HG03039 (cell line): ENCODE measurements at regions not wholly inside any gene's neighbourhood (a gene's known extent, or its start where the extent isn't known, plus 50 kb on each side); places are given as distances from the start of the nearest gene placed in this dataset.
"Not testable (repeated sequence)": the region's sequence is repeated elsewhere in the genome, so short reads cannot be mapped to it uniquely, and the experiment has no call there.

Source experiments
- ATAC-seq: cut with Tn5 transposase; IDR thresholded peaks from one replicate; pipeline ENCODE4 v1.9.1; 2021; ENCODE audit warnings: mild to moderate bottlenecking, moderate library complexity; ENCODE audit not compliant: unreplicated experiment

DNA sequence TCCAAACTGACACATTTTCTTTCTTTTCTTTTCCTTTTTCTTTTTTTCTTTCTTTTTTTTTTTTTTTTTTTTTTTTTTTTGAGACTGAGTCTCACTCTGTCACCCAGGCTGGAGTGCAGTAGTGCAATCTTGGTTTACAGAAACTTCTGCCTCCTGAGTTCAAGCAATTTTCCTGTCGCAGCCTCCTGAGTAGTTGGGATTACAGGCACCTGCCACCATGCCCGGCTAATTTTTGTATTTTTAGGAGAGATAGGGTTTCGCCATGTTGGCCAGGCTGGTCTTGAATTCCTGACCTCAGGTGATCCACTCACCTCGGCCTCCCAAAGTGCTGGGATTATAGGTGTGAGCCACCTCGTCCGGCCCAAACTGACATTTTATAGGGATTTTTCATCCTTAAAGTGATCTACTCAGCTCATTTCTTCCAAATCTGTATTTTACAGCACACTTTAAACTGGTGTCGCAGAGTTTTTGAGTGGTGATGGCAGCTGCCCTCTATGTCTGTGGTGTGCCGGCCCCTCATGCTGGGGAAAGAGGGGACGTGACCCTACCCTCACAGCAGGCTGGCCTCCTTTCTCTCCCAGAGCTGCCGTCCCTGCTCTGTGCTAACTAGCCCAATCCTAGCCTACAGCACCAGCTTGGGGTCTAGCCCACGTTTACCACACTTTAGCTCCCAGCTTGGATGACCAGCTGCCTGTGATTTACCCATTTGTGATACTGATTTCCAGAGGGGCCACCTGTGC, 211.9 kb upstream of the HAAO start:
- ATAC-seq: not testable (repeated sequence)

DNA sequence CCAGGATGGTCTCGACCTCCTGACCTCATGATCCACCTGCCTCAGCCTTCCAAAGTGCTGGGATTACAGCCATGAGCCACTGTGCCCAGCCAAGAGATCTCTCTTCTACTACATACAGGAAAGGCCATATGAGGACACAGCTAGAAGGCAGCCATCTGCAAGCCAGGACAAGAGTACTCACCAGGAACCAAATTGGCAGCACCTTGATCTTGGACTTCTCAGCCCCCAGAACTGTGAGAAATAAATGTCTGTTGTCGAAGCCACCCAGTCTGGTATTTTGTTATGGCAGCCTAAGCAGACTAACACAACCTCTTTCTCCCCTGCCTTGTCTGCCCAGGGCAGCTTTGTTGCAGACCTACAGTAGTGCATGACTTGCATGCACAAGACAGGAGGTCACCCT, 211.3 kb upstream of the HAAO start:
- no peak for ATAC-seq

GRCh38 chr2:43001787-43002468, 209.5 kb upstream of the HAAO start:
- no peak for ATAC-seq

DNA sequence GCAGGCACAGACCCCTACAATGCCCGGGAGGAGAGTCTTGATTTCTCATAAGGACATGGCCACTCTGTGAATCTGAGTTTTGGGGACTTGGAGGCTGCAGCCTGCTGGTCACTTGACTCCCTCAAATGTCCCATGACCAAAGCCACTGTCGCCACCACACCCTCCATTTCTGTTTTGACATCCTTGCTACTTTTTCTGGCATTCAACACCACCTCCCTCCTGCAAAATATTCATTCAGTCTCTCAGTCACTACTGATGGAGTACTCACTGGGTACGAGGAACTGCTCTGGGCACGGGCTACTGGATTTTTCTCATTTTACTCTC, 208.6 kb upstream of the HAAO start:
- no peak for ATAC-seq

DNA sequence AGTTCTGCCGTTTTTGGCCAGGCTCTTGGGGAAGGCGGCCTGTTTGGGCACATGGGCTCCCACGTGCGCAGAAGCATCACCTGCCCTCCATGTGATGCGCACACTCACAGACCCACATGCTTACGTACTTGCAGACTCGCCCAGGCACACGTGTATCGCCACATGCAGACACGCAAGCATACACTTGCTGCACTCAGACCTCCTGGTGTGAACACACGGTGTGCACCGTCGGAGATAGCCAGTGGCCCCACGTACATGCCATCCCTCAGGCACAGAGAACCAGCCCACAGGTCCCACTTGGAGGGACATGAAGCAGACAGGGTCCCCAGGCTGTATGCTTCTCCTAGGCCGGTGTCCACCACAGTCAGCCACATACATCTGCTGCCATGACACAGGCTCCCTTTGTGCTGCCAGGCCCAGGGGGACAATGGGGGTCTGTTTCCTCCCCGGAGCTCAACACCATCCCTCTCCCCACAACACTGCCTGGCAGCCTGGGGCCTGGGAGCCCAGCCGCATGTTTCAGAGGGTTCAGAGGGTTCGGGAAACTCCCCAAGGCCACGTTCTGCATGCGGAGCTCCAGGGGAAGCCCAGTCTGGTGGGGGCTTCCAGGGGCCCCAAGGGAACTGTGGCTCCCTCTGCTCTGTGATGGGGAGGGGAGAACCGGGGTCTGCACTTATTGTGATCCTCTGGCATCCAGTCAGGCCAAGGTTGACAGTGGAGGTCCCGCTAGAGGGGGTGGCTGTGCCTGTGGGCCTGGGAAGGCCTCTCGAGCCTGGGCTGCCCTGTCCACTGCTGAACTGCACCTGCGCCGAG, 208.1 kb upstream of the HAAO start:
- no peak for ATAC-seq

DNA sequence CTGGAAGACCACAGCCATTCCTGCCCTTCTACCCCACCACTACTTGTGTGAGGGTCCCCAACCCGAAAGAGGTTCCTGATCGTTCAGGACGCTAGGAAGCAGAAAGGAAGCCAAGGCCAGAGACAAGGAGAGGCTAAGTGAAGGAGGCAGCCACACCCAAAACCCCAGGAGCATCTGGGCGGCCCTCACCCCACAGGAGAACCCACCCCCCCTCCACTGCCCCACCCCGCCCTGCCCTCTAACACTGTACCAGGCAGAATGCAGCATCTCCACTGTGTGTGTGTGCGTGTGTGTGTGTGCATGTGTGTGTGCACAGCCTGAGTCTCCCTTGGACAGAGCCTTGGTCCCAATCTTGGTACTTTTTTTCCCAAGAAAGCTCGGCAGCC, 207.5 kb upstream of the HAAO start:
- ATAC-seq: no peak

GRCh38 chr2:42999391-42999841, 207.0 kb upstream of the HAAO start:
- ATAC-seq: no peak

DNA sequence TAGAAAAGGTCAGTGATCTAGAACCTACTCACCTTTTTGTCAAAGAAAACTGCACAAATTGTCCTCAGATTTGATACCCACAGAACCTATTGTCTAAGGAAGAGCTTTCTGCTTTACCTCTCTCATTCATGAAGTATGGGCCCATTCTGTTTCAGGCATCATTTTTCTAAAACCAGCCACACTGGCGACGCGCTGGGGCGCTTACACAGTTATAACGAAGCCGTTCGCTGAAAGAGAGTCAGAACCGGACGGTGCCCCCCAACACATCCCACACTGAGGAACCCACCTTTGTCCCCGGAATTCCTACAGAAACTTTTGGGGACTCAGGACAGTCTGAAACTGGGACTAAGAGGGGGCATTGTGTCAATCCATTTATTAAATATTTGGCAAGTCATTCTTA, 206.3 kb upstream of the HAAO start:
- no peak for ATAC-seq

- no peak for ATAC-seq
Measured at GRCh38 chr2:42996528-42996927, 204.1 kb upstream of the HAAO start.

GRCh38 chr2:42995752-42996422, 203.5 kb upstream of the HAAO start:
- ATAC-seq: no peak

DNA sequence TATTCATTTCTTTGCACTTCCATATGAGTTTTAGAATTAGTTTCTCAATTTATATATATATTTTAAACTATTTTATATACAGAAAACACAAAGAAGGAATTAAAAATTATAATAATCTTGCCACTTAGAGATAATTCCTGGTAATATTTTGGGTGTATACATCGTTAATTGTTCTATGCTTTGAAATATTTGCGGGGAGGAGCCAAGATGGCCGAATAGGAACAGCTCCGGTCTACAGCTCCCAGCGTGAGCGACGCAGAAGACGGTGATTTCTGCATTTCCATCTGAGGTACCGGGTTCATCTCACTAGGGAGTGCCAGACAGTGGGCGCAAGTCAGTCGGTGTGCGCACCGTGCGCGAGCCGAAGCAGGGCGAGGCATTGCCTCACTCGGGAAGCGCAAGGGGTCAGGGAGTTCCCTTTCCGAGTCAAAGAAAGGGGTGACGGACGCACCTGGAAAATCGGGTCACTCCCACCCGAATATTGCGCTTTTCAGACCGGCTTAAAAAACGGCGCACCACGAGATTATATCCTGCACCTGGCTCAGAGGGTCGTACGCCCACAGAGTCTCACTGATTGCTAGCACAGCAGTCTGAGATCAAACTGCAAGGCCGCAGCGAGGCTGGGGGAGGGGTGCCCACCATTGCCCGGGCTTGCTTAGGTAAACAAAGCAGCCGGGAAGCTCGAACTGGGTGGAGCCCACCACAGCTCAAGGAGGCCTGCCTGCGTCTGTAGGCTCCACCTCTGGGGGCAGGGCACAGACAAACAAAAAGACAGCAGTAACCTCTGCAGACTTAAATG, 197.1 kb upstream of the HAAO start:
- ATAC-seq: not testable (repeated sequence)

DNA sequence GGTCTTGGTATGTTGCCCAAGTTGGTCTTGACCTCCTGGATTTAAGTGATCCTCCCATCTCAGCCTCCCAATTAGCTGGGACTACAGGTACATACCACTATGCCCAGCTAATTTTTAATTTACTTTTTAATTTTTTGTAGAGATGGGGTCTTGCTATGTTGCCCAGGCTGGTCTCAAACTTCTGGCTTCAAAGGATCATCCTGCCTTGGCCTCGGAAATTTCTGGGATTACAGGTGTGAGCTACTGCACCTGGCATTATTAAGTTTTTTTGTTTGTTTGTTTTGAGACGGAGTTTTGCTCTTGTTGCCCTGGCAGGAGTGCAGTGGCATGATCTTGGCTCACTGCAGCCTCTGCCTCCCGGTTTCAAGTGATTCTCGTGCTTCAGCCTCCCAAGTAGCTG, 195.7 kb upstream of the HAAO start:
- not testable (repeated sequence) for ATAC-seq

GRCh38 chr2:42987112-42987922, 194.9 kb upstream of the HAAO start:
- no peak for ATAC-seq

DNA sequence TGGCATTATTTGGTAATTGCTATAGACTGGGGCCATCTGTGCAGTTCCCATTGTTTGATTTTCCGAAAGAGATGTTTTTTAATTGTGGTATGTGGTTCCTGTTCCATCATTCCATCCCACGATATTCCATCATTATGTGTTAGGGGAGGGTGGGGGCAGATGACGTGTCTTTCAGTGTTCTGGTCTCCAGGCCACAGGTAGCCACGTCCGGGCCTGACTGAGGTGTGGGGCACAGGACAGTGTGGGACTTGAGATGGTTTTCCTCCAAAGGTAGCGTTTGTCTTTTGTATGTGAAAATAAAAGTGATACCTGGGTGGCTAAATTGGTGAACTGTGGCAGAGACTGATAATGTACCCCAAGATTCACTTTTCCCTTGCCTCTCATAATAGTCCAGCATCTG, 192.2 kb upstream of the HAAO start:
- no peak for ATAC-seq

DNA sequence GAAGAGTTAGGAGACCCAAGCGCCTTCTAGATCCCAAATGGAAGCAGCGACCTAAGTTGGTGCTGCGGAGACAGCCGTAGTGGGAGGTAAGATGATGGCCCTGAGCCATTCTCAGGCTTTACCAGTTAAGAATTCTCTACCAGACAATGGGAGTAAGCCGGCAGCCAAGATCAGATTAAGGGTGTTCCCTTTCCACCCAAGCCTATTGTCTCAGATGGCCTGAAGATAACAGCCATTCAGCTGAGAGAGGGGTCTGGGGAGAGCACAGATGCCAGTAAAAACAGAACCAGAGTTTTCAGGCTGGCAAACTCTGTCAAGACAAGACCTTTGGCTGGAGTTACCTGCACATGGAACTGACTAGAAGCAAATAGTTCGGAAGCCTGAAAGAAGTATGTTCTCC, 191.7 kb upstream of the HAAO start:
- ATAC-seq: no peak

- no peak for ATAC-seq
Measured at GRCh38 chr2:42980764-42981416, 188.5 kb upstream of the HAAO start.

- no peak for ATAC-seq
Measured at GRCh38 chr2:42979870-42980763, 187.7 kb upstream of the HAAO start.

- ATAC-seq: no peak
Measured at GRCh38 chr2:42979416-42979869, 187.1 kb upstream of the HAAO start.
